NCI-H1092 treated with DMSO at 0.1 percent for 48 hours (cell line): ENCODE measurements at regions not wholly inside any gene's neighbourhood (a gene's known extent, or its start where the extent isn't known, plus 50 kb on each side); places are given as distances from the start of the nearest gene placed in this dataset.

Experiments used
- DNase-seq: peaks from one replicate; lab custom pipeline; 2025; lab: John Stamatoyannopoulos, UW

GRCh38 chr1:244220410-244220809 is 169.3 kb downstream of the ZBTB18 start:
- no peak for DNase-seq

GRCh38 chr1:244221991-244222390 is 170.9 kb downstream of the ZBTB18 start:
- no peak for DNase-seq

- DNase-seq = no peak
Measured at GRCh38 chr1:244224487-244225430, 173.7 kb downstream of the ZBTB18 start.

GRCh38 chr1:244226435-244226834 is 175.4 kb downstream of the ZBTB18 start:
- no peak for DNase-seq

GRCh38 chr1:244230470-244230869 is 179.4 kb downstream of the ZBTB18 start:
- DNase-seq = no peak

GRCh38 chr1:244231193-244231571 is 180.1 kb downstream of the ZBTB18 start:
- DNase-seq = no peak

GRCh38 chr1:244231572-244232315 is 180.7 kb downstream of the ZBTB18 start:
- peak; percentile 92 for DNase-seq

GRCh38 chr1:244234009-244234643 is 183.0 kb downstream of the ZBTB18 start:
- DNase-seq = no peak

GRCh38 chr1:244235157-244235556 is 184.1 kb downstream of the ZBTB18 start:
- DNase-seq = no peak

- DNase-seq = no peak
Measured at GRCh38 chr1:244236101-244236500, 185.0 kb downstream of the ZBTB18 start.

- no peak for DNase-seq
Measured at GRCh38 chr1:244236721-244237120, 185.6 kb downstream of the ZBTB18 start.

GRCh38 chr1:244237445-244237844 is 186.4 kb downstream of the ZBTB18 start:
- DNase-seq = no peak

GRCh38 chr1:244239261-244239770 is 188.2 kb downstream of the ZBTB18 start:
- no peak for DNase-seq

GRCh38 chr1:244241438-244241837 is 190.4 kb downstream of the ZBTB18 start:
- DNase-seq = no peak

GRCh38 chr1:244242446-244242845 is 191.4 kb downstream of the ZBTB18 start:
- DNase-seq = no peak

- DNase-seq = no peak
Measured at GRCh38 chr1:244246334-244246733, 195.3 kb downstream of the ZBTB18 start.

GRCh38 chr1:244248426-244248825 is 197.3 kb downstream of the ZBTB18 start:
- no peak for DNase-seq

GRCh38 chr1:244252211-244252610 is 199.5 kb downstream of the ADSS2 start:
- no peak for DNase-seq

- DNase-seq = no peak
Measured at GRCh38 chr1:244254467-244254866, 197.2 kb downstream of the ADSS2 start.

- DNase-seq = no peak
Measured at GRCh38 chr1:244255426-244255965, 196.2 kb downstream of the ADSS2 start.

GRCh38 chr1:244256086-244256676 is 195.5 kb downstream of the ADSS2 start:
- no peak for DNase-seq

- DNase-seq = no peak
Measured at GRCh38 chr1:244264163-244264562, 187.5 kb downstream of the ADSS2 start.
